ENCODE measurements at regions not wholly inside any gene's neighbourhood (a gene's known extent, or its start where the extent isn't known, plus 50 kb on each side); places are given as distances from the start of the nearest gene placed in this dataset.

- Histone ChIP-seq H3K27ac (no peak overlapping the region), H3K36me3 (ENCODE audit: insufficient read depth, low read length) (no peaks in the 10 kb centered on the region), H3K9me3 (ENCODE audit: low read depth, low read length) (no peaks in the 10 kb centered on the region), H3K9ac (ENCODE audit: insufficient read length) (no peak overlapping the region), H3K4me3 (no peak overlapping the region)
- no peak for DNase-seq (ENCODE audit: low read depth, low spot score)
- no peak for TF ChIP-seq EZH2 (IDR thresholded peaks at IDR 0.05)
- TF ChIP-seq FOXP2 (optimal IDR thresholded peaks at IDR 0.05; ENCODE audit: control extremely low read depth, extremely low read length, insufficient read depth) = no peak
- no peak for TF ChIP-seq POLR2AphosphoS5 (IDR thresholded peaks at IDR 0.05; ENCODE audit: borderline replicate concordance, low read depth, low read length)
These were observed 51.1 kb downstream of the HYCC1 start for GRCh38 chr7:22962775-22963350.

GRCh38 chr7:22958742-22959141 lies 55.2 kb downstream of the HYCC1 start:
- no peak for DNase-seq (ENCODE audit: low read depth, low spot score)
- Histone ChIP-seq H3K36me3 (ENCODE audit: insufficient read depth, low read length) (no peaks in the 10 kb centered on the region), H3K27ac (no peak overlapping the region), H3K4me3 (no peak overlapping the region), H3K9ac (ENCODE audit: insufficient read length) (no peak overlapping the region), H3K9me3 (ENCODE audit: low read depth, low read length) (no peaks in the 10 kb centered on the region)
- no peak for TF ChIP-seq EZH2 (IDR thresholded peaks at IDR 0.05)

- no peak overlapping the region for H3K9ac ChIP-seq (ENCODE audit: insufficient read length)
- TF ChIP-seq FOXP2 (optimal IDR thresholded peaks at IDR 0.05; ENCODE audit: control extremely low read depth, extremely low read length, insufficient read depth) (no peak), POLR2AphosphoS5 (IDR thresholded peaks at IDR 0.05; ENCODE audit: borderline replicate concordance, low read depth, low read length) (no peak), EZH2 (IDR thresholded peaks at IDR 0.05) (no peak)
- no peak overlapping the region for H3K4me3 ChIP-seq
- H3K27ac ChIP-seq = 0 out of 2 replicates have a peak overlapping the region, but pooled peaks have one; percentile 8
- H3K36me3 ChIP-seq (ENCODE audit: insufficient read depth, low read length) = no peaks in the 10 kb centered on the region
- no peak for DNase-seq (ENCODE audit: low read depth, low spot score)
- H3K9me3 ChIP-seq (ENCODE audit: low read depth, low read length) = no peaks in the 10 kb centered on the region
These were observed 59.7 kb downstream of the HYCC1 start for GRCh38 chr7:22954251-22954650.

GRCh38 chr7:22952306-22953015 lies 61.5 kb downstream of the HYCC1 start:
- H3K27ac ChIP-seq = no peak overlapping the region
- no peak overlapping the region for H3K9ac ChIP-seq (ENCODE audit: insufficient read length)
- no peaks in the 10 kb centered on the region for H3K36me3 ChIP-seq (ENCODE audit: insufficient read depth, low read length)
- DNase-seq (ENCODE audit: low read depth, low spot score) = no peak
- TF ChIP-seq FOXP2 (optimal IDR thresholded peaks at IDR 0.05; ENCODE audit: control extremely low read depth, extremely low read length, insufficient read depth) (no peak), POLR2AphosphoS5 (IDR thresholded peaks at IDR 0.05; ENCODE audit: borderline replicate concordance, low read depth, low read length) (no peak), EZH2 (IDR thresholded peaks at IDR 0.05) (no peak)
- H3K9me3 ChIP-seq (ENCODE audit: low read depth, low read length) = no peaks in the 10 kb centered on the region
- no peak overlapping the region for H3K4me3 ChIP-seq

GRCh38 chr7:22949944-22950343 lies 64.0 kb downstream of the HYCC1 start:
- TF ChIP-seq POLR2AphosphoS5 (IDR thresholded peaks at IDR 0.05; ENCODE audit: borderline replicate concordance, low read depth, low read length) = no peak
- TF ChIP-seq EZH2 (IDR thresholded peaks at IDR 0.05) = no peak
- TF ChIP-seq FOXP2 (optimal IDR thresholded peaks at IDR 0.05; ENCODE audit: control extremely low read depth, extremely low read length, insufficient read depth) = no peak
- DNase-seq (ENCODE audit: low read depth, low spot score) = no peak
- Histone ChIP-seq H3K4me3 (no peak overlapping the region), H3K9me3 (ENCODE audit: low read depth, low read length) (no peaks in the 10 kb centered on the region), H3K9ac (ENCODE audit: insufficient read length) (no peak overlapping the region), H3K27ac (no peak overlapping the region), H3K36me3 (ENCODE audit: insufficient read depth, low read length) (no peaks in the 10 kb centered on the region)

- Histone ChIP-seq H3K9me3 (ENCODE audit: low read depth, low read length) (no peaks in the 10 kb centered on the region), H3K9ac (ENCODE audit: insufficient read length) (no peak overlapping the region), H3K36me3 (ENCODE audit: insufficient read depth, low read length) (no peaks in the 10 kb centered on the region), H3K27ac (peak overlapping the region; percentile 37; the same call in 1 of the 2 replicates), H3K4me3 (no peak overlapping the region)
- no peak for DNase-seq (ENCODE audit: low read depth, low spot score)
- TF ChIP-seq FOXP2 (optimal IDR thresholded peaks at IDR 0.05; ENCODE audit: control extremely low read depth, extremely low read length, insufficient read depth) = no peak
- TF ChIP-seq EZH2 (IDR thresholded peaks at IDR 0.05) = no peak
- no peak for TF ChIP-seq POLR2AphosphoS5 (IDR thresholded peaks at IDR 0.05; ENCODE audit: borderline replicate concordance, low read depth, low read length)
These were observed 64.7 kb downstream of the HYCC1 start for GRCh38 chr7:22949221-22949620.

- Histone ChIP-seq H3K4me3 (no peak overlapping the region), H3K36me3 (ENCODE audit: insufficient read depth, low read length) (no peaks in the 10 kb centered on the region), H3K9ac (ENCODE audit: insufficient read length) (no peak overlapping the region), H3K9me3 (ENCODE audit: low read depth, low read length) (no peaks in the 10 kb centered on the region), H3K27ac (no peak overlapping the region)
- DNase-seq (ENCODE audit: low read depth, low spot score) = no peak
- no peak for TF ChIP-seq FOXP2 (optimal IDR thresholded peaks at IDR 0.05; ENCODE audit: control extremely low read depth, extremely low read length, insufficient read depth)
- TF ChIP-seq POLR2AphosphoS5 (IDR thresholded peaks at IDR 0.05; ENCODE audit: borderline replicate concordance, low read depth, low read length) = no peak
- TF ChIP-seq EZH2 (IDR thresholded peaks at IDR 0.05) = no peak
These were observed 65.2 kb downstream of the HYCC1 start for GRCh38 chr7:22948770-22949169.

GRCh38 chr7:22945584-22945983 lies 68.3 kb downstream of the HYCC1 start:
- Histone ChIP-seq H3K27ac (no peak overlapping the region), H3K9ac (ENCODE audit: insufficient read length) (no peak overlapping the region), H3K36me3 (ENCODE audit: insufficient read depth, low read length) (no peaks in the 10 kb centered on the region), H3K4me3 (no peak overlapping the region), H3K9me3 (ENCODE audit: low read depth, low read length) (no peaks in the 10 kb centered on the region)
- no peak for TF ChIP-seq EZH2 (IDR thresholded peaks at IDR 0.05)
- DNase-seq (ENCODE audit: low read depth, low spot score) = no peak

- DNase-seq (ENCODE audit: low read depth, low spot score) = no peak
- Histone ChIP-seq H3K9ac (ENCODE audit: insufficient read length) (no peak overlapping the region), H3K4me3 (no peak overlapping the region), H3K36me3 (ENCODE audit: insufficient read depth, low read length) (no peaks in the 10 kb centered on the region), H3K27ac (no peak overlapping the region), H3K9me3 (ENCODE audit: low read depth, low read length) (no peaks in the 10 kb centered on the region)
- TF ChIP-seq FOXP2 (optimal IDR thresholded peaks at IDR 0.05; ENCODE audit: control extremely low read depth, extremely low read length, insufficient read depth) (no peak), POLR2AphosphoS5 (IDR thresholded peaks at IDR 0.05; ENCODE audit: borderline replicate concordance, low read depth, low read length) (no peak), EZH2 (IDR thresholded peaks at IDR 0.05) (no peak)
These were observed 69.4 kb downstream of the HYCC1 start for GRCh38 chr7:22944510-22944909.
